Glutamatergic neuron (in vitro differentiated cells): ENCODE measurements at regions not wholly inside any gene's neighbourhood (a gene's known extent, or its start where the extent isn't known, plus 50 kb on each side); places are given as distances from the start of the nearest gene placed in this dataset.

Source experiments
- DNase-seq: peaks from one replicate; pipeline ENCODE4 v3.0.0; 2022
- H3K27ac Mint-ChIP-seq: one replicate; pipeline ENCODE4 v1.8.0; 2020; ENCODE audit warnings: mild to moderate bottlenecking, mixed read lengths, inconsistent platforms; ENCODE audit not compliant: unreplicated experiment
- H3K27me3 Mint-ChIP-seq: one replicate; pipeline ENCODE4 v1.8.0; 2020; ENCODE audit warnings: mild to moderate bottlenecking, moderate library complexity, mixed read lengths, inconsistent platforms; ENCODE audit not compliant: unreplicated experiment
- H3K36me3 Mint-ChIP-seq: one replicate; pipeline ENCODE4 v1.8.0; 2020; ENCODE audit warnings: mild to moderate bottlenecking, mixed read lengths, inconsistent platforms; ENCODE audit not compliant: unreplicated experiment
- H3K4me1 Mint-ChIP-seq: one replicate; pipeline ENCODE4 v1.8.0; 2020; ENCODE audit warnings: mild to moderate bottlenecking, low read depth, mixed read lengths, inconsistent platforms; ENCODE audit not compliant: unreplicated experiment
- H3K4me3 Mint-ChIP-seq: one replicate; pipeline ENCODE4 v1.8.0; 2020; ENCODE audit warnings: mild to moderate bottlenecking, mixed read lengths, inconsistent platforms; ENCODE audit not compliant: unreplicated experiment
- H3K9me3 Mint-ChIP-seq: one replicate; pipeline ENCODE4 v1.8.0; 2020; ENCODE audit warnings: mild to moderate bottlenecking, moderate library complexity, mixed read lengths, inconsistent platforms; ENCODE audit not compliant: unreplicated experiment
- TF ChIP-seq, protein P1 (sequence below): fragments of 200-600 bp; sonication (generic); IDR thresholded peaks from one replicate; pipeline ENCODE4 v1.5.0; 2021; ENCODE audit not compliant: partially characterized antibody, unreplicated experiment

DNA sequence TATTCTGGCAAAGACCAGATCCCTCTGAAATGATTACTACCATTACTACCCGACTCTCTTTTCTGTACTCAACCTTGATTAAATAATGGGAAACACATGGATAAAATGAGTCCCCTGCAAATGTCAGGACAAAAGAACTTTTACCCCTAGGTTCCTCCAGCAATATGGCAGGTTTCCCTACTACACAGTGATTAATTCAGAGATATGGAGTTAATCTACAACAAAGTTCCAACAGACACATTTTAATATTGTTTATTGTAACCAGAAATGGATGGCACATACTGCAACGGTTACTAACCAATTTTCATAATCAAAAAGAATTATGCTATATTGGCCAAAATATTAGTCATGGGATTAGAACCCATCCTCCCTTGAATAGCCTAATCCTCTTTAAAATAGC lies 294.8 kb downstream of the ATPSCKMT start:
- Mint-ChIP-seq H3K27me3 (no peaks in the 10 kb centered on the region), H3K4me1 (no peaks in the 10 kb centered on the region), H3K27ac (no peak overlapping the region), H3K4me3 (no peak overlapping the region), H3K9me3 (peaks cover 1% of the 10 kb centered on the region), H3K36me3 (peaks cover 4% of the 10 kb centered on the region)
- DNase-seq = no peak
- TF ChIP-seq, protein P1, sequence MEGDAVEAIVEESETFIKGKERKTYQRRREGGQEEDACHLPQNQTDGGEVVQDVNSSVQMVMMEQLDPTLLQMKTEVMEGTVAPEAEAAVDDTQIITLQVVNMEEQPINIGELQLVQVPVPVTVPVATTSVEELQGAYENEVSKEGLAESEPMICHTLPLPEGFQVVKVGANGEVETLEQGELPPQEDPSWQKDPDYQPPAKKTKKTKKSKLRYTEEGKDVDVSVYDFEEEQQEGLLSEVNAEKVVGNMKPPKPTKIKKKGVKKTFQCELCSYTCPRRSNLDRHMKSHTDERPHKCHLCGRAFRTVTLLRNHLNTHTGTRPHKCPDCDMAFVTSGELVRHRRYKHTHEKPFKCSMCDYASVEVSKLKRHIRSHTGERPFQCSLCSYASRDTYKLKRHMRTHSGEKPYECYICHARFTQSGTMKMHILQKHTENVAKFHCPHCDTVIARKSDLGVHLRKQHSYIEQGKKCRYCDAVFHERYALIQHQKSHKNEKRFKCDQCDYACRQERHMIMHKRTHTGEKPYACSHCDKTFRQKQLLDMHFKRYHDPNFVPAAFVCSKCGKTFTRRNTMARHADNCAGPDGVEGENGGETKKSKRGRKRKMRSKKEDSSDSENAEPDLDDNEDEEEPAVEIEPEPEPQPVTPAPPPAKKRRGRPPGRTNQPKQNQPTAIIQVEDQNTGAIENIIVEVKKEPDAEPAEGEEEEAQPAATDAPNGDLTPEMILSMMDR = no peak

DNA sequence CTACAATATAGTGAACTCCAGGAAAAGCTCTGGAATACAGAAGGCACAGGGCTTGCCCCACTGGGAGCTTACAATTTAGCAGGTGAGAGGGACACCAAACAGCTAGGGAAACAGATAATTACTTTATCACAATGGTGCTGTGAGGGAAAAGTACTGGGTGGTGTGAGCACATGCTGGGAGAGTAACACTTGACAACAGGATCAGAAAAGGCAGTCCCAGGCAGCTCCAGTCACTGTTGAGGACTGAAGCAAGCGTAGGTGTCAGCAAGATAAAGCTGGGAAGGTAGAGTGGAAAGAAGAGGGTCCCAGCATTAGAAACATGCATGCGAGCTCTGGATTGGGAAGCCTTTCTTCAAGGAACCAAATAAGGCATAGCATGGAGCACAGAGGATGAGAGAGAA lies 296.0 kb downstream of the ATPSCKMT start:
- H3K4me3 Mint-ChIP-seq = no peak overlapping the region
- no peaks in the 10 kb centered on the region for H3K9me3 Mint-ChIP-seq
- peaks cover 4% of the 10 kb centered on the region for H3K36me3 Mint-ChIP-seq
- H3K27me3 Mint-ChIP-seq = no peaks in the 10 kb centered on the region
- no peaks in the 10 kb centered on the region for H3K4me1 Mint-ChIP-seq
- no peak overlapping the region for H3K27ac Mint-ChIP-seq
- TF ChIP-seq, protein P1 = no peak
- no peak for DNase-seq

DNA sequence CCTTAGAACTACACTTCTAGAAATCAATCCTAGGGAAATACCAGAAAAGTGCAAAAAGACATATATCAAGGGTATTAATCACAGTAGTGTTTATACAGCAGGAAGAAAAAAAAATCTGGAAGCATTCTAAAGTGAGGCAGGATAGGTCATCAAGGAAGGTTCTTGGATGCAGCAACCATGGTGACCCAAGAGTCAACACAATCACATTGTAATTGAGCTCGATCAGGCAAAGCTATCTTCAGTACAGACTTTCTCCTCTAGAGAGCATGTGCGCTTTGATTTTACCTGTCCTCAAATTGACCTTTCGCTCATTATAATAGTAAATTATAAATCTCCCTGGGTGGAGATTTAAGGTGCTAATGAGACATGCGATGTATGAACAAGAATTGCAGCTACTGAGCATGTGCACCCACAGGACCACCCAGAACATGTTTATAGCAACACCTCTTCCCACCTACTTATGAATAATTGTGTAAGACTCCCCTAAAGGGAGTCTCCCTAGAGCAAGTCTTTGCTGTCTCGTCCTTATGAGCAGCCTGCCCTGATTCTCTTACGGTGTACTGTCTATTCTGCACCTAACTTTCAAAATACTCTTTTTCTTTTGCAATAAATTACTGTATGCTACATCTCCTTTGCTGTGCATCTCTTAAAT lies 297.7 kb downstream of the ATPSCKMT start:
- H3K9me3 Mint-ChIP-seq = no peaks in the 10 kb centered on the region
- no peak overlapping the region for H3K4me3 Mint-ChIP-seq
- no peak overlapping the region for H3K27ac Mint-ChIP-seq
- no peaks in the 10 kb centered on the region for H3K36me3 Mint-ChIP-seq
- no peak for DNase-seq
- peaks cover 3% of the 10 kb centered on the region for H3K4me1 Mint-ChIP-seq
- no peaks in the 10 kb centered on the region for H3K27me3 Mint-ChIP-seq
- TF ChIP-seq, protein P1 = no peak

DNA sequence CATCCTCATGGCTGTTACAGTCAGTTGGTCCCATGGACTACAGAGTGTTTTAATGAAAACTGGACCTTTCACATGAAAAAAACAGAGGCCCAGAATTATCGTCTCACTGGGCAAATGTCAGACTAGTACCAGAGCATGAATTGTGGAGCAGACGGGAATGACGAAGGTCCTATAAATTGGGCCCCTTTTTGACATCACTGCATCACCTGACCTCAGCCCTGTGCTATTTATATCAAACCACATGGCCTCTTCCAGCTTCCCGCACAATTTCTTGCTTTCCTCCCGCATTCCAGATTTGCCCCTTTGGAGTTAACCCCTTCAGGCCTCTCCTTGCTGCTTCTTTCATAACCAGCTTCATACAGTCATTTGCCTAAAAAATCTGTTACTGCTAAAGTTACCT lies 301.7 kb downstream of the ATPSCKMT start:
- TF ChIP-seq, protein P1 = no peak
- no peaks in the 10 kb centered on the region for H3K27me3 Mint-ChIP-seq
- peaks cover 3% of the 10 kb centered on the region for H3K4me1 Mint-ChIP-seq
- no peaks in the 10 kb centered on the region for H3K9me3 Mint-ChIP-seq
- H3K36me3 Mint-ChIP-seq = no peaks in the 10 kb centered on the region
- no peak for DNase-seq
- no peak overlapping the region for H3K27ac Mint-ChIP-seq
- no peak overlapping the region for H3K4me3 Mint-ChIP-seq

DNA sequence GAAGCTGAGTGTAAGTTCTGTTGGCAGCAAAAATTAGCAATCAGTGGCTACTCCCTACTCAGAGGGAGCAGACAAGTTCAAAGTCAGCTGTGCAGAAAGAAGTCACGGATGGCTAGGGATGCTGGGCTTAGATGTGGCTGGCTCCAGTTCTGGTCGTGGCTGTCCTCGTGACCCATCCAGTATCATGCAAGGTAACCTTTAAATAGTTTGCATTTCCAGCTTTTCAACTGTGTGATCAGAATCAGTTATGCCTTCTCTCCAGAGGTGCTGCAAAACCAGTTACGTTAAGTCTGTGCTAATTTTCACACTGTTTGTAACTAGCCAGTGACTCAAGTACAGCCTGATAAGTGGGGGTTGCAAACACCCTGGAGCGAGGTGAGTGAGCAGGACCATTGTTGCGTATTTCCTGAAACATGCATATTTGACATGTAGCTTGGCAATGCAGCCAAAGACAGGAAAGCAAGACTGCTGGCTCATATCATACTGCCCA lies 302.4 kb downstream of the ATPSCKMT start:
- Mint-ChIP-seq H3K36me3 (no peaks in the 10 kb centered on the region), H3K27me3 (no peaks in the 10 kb centered on the region), H3K9me3 (no peaks in the 10 kb centered on the region), H3K27ac (no peak overlapping the region), H3K4me3 (no peak overlapping the region), H3K4me1 (peaks cover 3% of the 10 kb centered on the region)
- no peak for DNase-seq
- TF ChIP-seq, protein P1 = no peak
